ENCODE measurements at regions not wholly inside any gene's neighbourhood (a gene's known extent, or its start where the extent isn't known, plus 50 kb on each side); places are given as distances from the start of the nearest gene placed in this dataset.

GRCh38 chr5:171575386-171575785 is 155.9 kb downstream of the FGF18 start:
- DNase-seq (ENCODE audit: low read depth): no peak
- in situ Hi-C loops (cut with HindIII; ENCODE audit: low pct_unique_long_range_greater_than_20kb, low sequenced_read_pairs): no loop called here

- DNase-seq (ENCODE audit: low read depth): no peak
Measured at GRCh38 chr5:171575808-171576207, 156.4 kb downstream of the FGF18 start.

GRCh38 chr5:171577042-171577758 is 157.8 kb downstream of the FGF18 start:
- in situ Hi-C loops (cut with HindIII; ENCODE audit: low pct_unique_long_range_greater_than_20kb, low sequenced_read_pairs): no loop called here
- DNase-seq (ENCODE audit: low read depth): no peak

More at GRCh38 chr5:171575808-171576207, 156.4 kb downstream of the FGF18 start:
- in situ Hi-C loops (cut with HindIII; ENCODE audit: low pct_unique_long_range_greater_than_20kb, low sequenced_read_pairs): no loop called here

GRCh38 chr5:171578049-171578828 is 158.8 kb downstream of the FGF18 start:
- DNase-seq (ENCODE audit: low read depth): no peak

GRCh38 chr5:171578829-171579491 is 159.5 kb downstream of the FGF18 start:
- in situ Hi-C loops (cut with HindIII; ENCODE audit: low pct_unique_long_range_greater_than_20kb, low sequenced_read_pairs): no loop called here
- DNase-seq (ENCODE audit: low read depth): no peak

More at GRCh38 chr5:171578049-171578828, 158.8 kb downstream of the FGF18 start:
- in situ Hi-C loops (cut with HindIII; ENCODE audit: low pct_unique_long_range_greater_than_20kb, low sequenced_read_pairs): no loop called here

GRCh38 chr5:171579976-171580411 is 160.5 kb downstream of the FGF18 start:
- in situ Hi-C loops (cut with HindIII; ENCODE audit: low pct_unique_long_range_greater_than_20kb, low sequenced_read_pairs): no loop called here
- DNase-seq (ENCODE audit: low read depth): no peak

- in situ Hi-C loops (cut with HindIII; ENCODE audit: low pct_unique_long_range_greater_than_20kb, low sequenced_read_pairs): no loop called here
- no peak for DNase-seq (ENCODE audit: low read depth)
Measured at GRCh38 chr5:171580502-171581265, 161.2 kb downstream of the FGF18 start.

GRCh38 chr5:171581781-171582180 is 162.3 kb downstream of the FGF18 start:
- in situ Hi-C loops (cut with HindIII; ENCODE audit: low pct_unique_long_range_greater_than_20kb, low sequenced_read_pairs): no loop called here
- no peak for DNase-seq (ENCODE audit: low read depth)

- no peak for DNase-seq (ENCODE audit: low read depth)
- in situ Hi-C loops (cut with HindIII; ENCODE audit: low pct_unique_long_range_greater_than_20kb, low sequenced_read_pairs): no loop called here
Measured at GRCh38 chr5:171582849-171583248, 163.4 kb downstream of the FGF18 start.

GRCh38 chr5:171585981-171586380 is 166.5 kb downstream of the FGF18 start:
- in situ Hi-C loops (cut with HindIII; ENCODE audit: low pct_unique_long_range_greater_than_20kb, low sequenced_read_pairs): no loop called here
- DNase-seq (ENCODE audit: low read depth): no peak

- in situ Hi-C loops (cut with HindIII; ENCODE audit: low pct_unique_long_range_greater_than_20kb, low sequenced_read_pairs): no loop called here
- DNase-seq (ENCODE audit: low read depth): no peak
Measured at GRCh38 chr5:171586436-171586835, 167.0 kb downstream of the FGF18 start.

- DNase-seq (ENCODE audit: low read depth): no peak
- in situ Hi-C loops (cut with HindIII; ENCODE audit: low pct_unique_long_range_greater_than_20kb, low sequenced_read_pairs): no loop called here
Measured at GRCh38 chr5:171588046-171588445, 168.6 kb downstream of the FGF18 start.

GRCh38 chr5:171588790-171589189 is 169.3 kb downstream of the FGF18 start:
- in situ Hi-C loops (cut with HindIII; ENCODE audit: low pct_unique_long_range_greater_than_20kb, low sequenced_read_pairs): no loop called here
- no peak for DNase-seq (ENCODE audit: low read depth)

GRCh38 chr5:171589461-171589860 is 170.0 kb downstream of the FGF18 start:
- DNase-seq (ENCODE audit: low read depth): no peak
- in situ Hi-C loops (cut with HindIII; ENCODE audit: low pct_unique_long_range_greater_than_20kb, low sequenced_read_pairs): no loop called here

- no peak for DNase-seq (ENCODE audit: low read depth)
- in situ Hi-C loops (cut with HindIII; ENCODE audit: low pct_unique_long_range_greater_than_20kb, low sequenced_read_pairs): no loop called here
Measured at GRCh38 chr5:171592076-171592475, 172.6 kb downstream of the FGF18 start.

GRCh38 chr5:171592736-171593135 is 173.3 kb downstream of the FGF18 start:
- in situ Hi-C loops (cut with HindIII; ENCODE audit: low pct_unique_long_range_greater_than_20kb, low sequenced_read_pairs): no loop called here
- no peak for DNase-seq (ENCODE audit: low read depth)

- in situ Hi-C loops (cut with HindIII; ENCODE audit: low pct_unique_long_range_greater_than_20kb, low sequenced_read_pairs): no loop called here
- DNase-seq (ENCODE audit: low read depth): no peak
Measured at GRCh38 chr5:171593401-171593800, 174.0 kb downstream of the FGF18 start.

- no peak for DNase-seq (ENCODE audit: low read depth)
- in situ Hi-C loops (cut with HindIII; ENCODE audit: low pct_unique_long_range_greater_than_20kb, low sequenced_read_pairs): no loop called here
Measured at GRCh38 chr5:171593976-171594375, 174.5 kb downstream of the FGF18 start.

All from Caki2 (cell line).